Activated naive CD4-positive, alpha-beta T cell treated with Interleukin-2 at 50 U/mL for 16 hours (primary cell): ENCODE measurements at regions not wholly inside any gene's neighbourhood (a gene's known extent, or its start where the extent isn't known, plus 50 kb on each side); places are given as distances from the start of the nearest gene placed in this dataset.

Experiments used
- DNase-seq: peaks from one replicate; pipeline ENCODE4 v3.0.0-alpha.2; 2020

DNA sequence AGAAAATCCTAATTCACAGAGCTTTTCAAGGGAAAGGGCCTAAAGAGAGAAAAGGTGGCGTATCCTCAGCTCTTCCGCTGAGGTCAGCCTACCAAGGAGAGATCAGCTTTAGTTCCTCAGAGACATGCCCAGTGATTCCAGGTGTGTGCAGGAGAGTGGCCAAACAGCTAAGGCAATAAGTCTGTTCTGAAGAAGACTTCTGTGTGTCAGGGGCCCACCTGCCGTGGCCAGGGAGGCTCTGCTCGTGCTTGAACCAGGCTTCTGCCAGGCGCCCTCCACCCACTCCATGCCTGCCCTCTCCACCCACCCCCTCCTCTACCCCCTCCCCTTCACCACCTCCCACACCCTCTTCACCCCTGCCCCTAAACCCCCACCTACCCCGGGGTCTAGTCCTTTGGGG lies 67.4 kb upstream of the ARMC2 start:
- DNase-seq = no peak

DNA sequence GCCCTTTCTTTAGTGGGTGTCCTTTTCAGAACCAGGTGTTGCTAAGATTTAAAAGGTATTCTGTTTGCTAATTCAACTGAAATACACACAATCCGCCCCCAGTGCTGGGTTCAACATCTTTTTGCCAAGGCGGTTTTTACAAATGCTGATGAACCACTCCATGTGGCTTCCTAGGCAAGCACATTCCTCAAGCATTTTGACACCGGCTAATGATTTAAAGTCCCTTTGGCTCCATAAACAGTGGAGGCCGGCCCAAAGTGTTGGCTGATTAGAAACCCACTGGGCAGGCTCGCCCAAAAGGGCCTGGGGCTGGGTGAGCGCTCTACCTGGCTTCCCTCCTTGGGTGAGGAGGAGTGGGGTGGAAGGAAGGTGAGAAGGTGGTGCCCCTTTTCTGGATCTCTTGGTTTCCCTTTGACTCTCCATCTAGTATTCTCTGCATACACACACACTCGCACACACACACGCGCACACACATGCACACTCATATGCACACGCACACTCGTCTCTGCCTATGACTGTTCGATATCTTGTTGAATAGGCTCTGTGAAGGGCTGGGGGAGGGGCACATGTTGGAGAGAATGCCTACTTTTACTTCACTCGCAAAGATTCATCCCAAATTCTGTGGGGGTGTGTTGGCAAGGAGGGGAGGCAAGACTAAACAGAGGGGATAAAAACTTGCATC lies 66.7 kb upstream of the ARMC2 start:
- peak; percentile 14 for DNase-seq

- DNase-seq = peak; percentile 82
Measured at GRCh38 chr6:108782179-108783041, 65.8 kb upstream of the ARMC2 start.

GRCh38 chr6:108785653-108786052 lies 62.6 kb upstream of the ARMC2 start:
- no peak for DNase-seq

DNA sequence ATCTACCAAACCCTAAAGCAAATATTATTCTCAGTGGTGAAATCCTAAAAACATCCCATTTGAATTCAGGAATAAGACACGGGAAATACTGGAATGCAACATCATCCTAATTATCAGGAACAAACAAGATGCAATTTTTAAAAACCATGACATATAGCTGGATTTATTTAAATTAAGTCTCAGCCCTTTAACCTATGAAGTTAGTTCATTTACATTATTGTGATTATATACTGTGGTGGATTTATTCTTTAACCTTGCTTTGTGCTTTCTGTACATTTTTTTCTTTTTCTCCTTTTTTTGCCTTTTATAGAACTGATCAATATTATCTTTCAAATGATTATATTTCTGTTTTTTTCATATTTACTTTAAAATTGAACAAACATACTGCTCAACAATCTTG lies 59.8 kb upstream of the ARMC2 start:
- DNase-seq = no peak

- DNase-seq = no peak
Measured at GRCh38 chr6:108789475-108789874, 58.7 kb upstream of the ARMC2 start.

- DNase-seq = no peak
Measured at GRCh38 chr6:108791700-108792099, 56.5 kb upstream of the ARMC2 start.

- DNase-seq = no peak
Measured at GRCh38 chr6:108793516-108794251, 54.5 kb upstream of the ARMC2 start.

GRCh38 chr6:108795122-108795521 lies 53.1 kb upstream of the ARMC2 start:
- DNase-seq = no peak

GRCh38 chr6:108795814-108796213 lies 52.4 kb upstream of the ARMC2 start:
- no peak for DNase-seq

DNA sequence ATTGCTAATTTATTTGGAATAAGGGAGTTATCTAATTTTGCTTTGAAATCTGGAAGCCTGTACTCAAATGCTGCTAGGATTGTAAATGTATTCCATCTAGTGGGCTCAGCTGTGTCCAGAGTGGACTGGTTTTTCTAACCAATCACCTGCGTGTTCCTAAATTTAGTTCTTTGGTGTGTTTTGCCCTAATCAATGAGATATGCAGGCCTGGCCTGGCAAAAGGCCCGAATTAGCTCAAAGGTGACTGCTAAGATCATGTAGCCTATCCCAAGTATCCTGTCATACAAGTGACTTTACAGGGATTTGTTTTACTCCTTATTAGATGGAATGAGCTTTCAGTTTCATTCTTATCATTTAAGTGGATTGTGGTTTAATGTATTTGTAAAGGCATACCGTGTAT lies 51.3 kb upstream of the ARMC2 start:
- no peak for DNase-seq

- no peak for DNase-seq
Measured at GRCh38 chr6:108797951-108798669, 50.1 kb upstream of the ARMC2 start.
